Suppressor macrophage treated with lipopolysaccharide for 1 hour (primary cell): ENCODE measurements at regions not wholly inside any gene's neighbourhood (a gene's known extent, or its start where the extent isn't known, plus 50 kb on each side); places are given as distances from the start of the nearest gene placed in this dataset.
"Not testable (repeated sequence)": the region's sequence is repeated elsewhere in the genome, so short reads cannot be mapped to it uniquely, and the experiment has no call there.

Experiments
- DNase-seq, 3 donors: peaks; one replicate each; pipeline ENCODE4 v3.0.0-alpha.2; 2020 to 2022

DNA sequence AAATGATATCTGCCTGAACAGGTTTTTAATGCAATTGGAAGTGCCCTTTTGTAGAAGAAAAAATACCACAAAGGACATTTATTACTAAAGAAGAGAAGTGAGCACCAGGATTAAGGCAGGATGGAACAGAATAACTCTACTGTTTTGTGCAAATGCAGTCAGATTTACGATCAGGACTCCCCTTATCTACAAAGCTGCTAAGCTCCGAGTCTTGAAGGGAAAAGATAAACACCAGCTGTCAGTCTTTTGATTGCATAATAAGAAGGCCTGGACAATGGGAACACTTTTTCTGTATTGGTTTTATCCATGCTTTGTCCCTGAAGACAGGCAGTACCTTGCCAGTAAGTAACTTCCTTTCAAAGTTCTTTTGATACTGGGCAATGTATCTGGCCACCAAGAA lies 797.9 kb upstream of the SLC35B3 start:
- DNase-seq: no peak

GRCh38 chr6:9225441-9225871 lies 790.1 kb upstream of the SLC35B3 start:
- DNase-seq: no peak

DNA sequence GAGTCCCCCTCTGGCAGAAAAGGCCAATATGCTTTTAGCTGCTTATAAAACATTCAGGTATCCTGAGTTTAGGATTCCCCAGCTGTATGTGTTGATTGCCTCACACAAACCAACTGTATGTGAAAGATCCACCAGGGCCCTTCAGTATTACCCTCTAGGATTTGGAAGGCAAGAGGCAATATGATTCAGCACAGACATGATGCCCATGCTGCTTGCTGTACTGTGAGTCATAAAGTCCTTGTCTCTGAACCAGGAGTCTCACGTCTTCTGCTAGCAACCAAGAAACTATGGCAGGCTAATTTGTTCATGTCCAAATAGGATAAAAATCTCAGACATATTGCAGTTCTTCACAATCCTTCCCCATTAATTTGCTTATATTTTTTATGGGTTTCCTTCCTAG lies 789.2 kb upstream of the SLC35B3 start:
- no peak for DNase-seq

DNA sequence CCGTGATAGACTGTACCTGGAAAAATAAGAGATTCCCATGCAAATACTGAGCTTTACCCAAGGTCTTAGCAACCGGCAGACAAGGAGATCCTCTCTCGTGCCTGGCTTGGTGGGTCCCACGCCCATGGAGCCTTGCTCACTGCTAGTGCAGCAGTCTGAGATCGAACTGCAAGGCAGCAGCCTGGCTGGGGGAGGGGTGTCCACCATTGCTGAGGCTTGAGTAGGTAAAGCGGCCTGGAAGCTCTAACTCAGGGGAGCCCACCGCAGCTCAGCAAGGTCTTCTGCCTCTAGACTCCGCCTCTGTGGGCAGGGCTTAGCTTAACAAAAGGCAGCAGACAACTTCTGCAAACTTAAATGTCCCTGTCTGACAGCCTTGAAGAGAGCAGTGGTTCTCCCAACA lies 778.4 kb upstream of the SLC35B3 start:
- not testable (repeated sequence) for DNase-seq

- no peak for DNase-seq
Observed at GRCh38 chr6:9208966-9209365, 773.6 kb upstream of the SLC35B3 start.

DNA sequence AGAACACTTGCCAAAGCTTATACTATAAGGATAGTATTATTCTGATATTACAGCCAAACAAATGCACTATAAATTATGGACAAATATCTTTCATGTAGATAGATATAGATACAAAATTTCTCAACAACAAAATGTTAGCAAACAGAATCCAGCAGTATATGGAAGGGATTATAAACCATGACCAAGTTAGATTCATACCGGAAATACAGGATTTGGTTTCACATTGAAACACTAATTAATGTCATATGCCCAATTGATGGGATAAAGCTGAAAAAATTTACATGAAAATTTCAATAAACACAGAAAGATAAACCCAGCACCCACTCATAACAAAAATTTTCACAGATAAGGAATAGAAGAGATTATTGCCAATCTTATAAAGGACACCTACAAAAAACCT lies 770.3 kb upstream of the SLC35B3 start:
- no peak for DNase-seq

DNA sequence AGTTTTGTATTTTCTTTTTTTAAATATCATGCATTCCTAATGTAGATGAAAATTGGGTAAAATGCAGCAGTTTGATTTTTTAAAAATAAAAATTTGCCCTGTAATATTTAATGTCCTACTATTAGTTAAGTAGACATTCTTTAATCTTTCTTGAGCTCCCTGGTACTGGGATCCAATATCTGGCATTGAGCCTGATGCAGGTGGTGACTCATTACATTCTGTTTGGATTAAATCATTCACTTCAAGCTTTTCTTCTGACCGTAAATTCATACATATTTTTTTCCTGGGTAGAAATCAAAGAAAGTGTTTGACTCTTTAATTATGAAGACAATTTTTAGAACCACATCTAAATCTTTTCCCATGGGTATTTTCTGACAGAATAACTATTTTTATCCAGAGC lies 768.8 kb upstream of the SLC35B3 start:
- no peak for DNase-seq

GRCh38 chr6:9200712-9201111 lies 765.4 kb upstream of the SLC35B3 start:
- no peak for DNase-seq

GRCh38 chr6:9197726-9198125 lies 762.4 kb upstream of the SLC35B3 start:
- no peak for DNase-seq

- no peak for DNase-seq
Observed at GRCh38 chr6:9195322-9195721, 760.0 kb upstream of the SLC35B3 start.

DNA sequence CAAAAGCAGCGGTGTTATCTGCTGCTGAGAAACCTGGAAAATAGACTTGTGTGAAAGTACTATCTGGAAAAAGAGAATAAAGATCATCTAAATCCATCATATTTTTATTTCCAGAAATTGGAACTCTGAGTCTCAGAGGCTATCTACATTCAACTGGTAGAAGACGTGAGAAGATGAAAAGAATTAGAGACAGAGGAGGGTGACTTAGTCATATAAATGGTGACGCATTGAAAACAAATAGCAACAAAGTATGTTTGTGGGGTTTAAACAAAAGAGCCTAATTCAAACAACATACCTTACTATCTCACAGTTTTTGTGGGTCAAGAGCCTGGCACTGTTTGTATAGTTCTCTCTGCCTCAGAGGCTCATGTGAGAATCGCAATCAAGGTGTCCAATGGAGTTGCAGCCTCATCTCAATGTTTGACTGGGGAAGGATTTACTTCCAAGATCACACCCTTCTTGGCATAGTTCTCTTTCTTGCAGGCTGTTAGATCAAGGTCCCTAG lies 757.1 kb upstream of the SLC35B3 start:
- no peak for DNase-seq

DNA sequence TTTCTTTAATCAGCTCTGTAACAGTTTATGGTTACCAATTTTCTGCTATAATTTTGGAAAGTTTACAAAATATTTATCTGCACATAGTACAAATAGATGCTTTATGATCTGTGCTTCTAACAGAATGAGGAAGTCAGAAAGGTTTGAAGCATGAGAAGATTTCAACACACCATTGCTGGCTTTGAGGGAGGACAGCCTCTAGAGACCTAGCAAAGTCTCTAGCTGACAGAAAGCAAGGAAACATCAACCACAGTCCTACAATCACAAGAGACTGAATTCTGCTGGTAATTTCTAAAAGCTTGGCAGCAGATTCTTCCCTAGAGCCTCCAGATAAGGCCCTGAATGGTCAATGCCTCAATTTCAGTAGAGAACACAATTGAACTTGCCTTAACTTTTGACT lies 750.8 kb upstream of the SLC35B3 start:
- no peak for DNase-seq

DNA sequence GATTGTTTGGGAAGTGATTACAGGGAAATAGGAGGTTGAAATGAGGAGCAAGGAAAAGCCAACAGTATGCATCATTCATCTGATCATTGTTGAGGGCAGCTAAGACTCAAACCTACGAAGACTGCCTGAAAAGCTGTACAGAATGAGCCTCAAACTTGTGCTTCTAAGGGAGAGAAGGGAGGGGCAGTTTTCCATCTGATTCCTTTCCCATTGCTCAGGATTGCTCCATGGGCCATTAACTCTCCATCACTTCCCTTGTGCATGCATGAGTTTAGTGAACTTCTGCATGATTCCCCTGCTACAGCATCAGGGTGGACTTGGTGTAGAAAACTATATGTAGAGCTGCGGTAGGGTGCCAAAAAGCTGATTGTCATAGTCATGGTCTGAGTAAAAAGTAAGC lies 742.7 kb upstream of the SLC35B3 start:
- no peak for DNase-seq

- DNase-seq: no peak
Observed at GRCh38 chr6:9173229-9173628, 737.9 kb upstream of the SLC35B3 start.

GRCh38 chr6:9172096-9172495 lies 736.8 kb upstream of the SLC35B3 start:
- DNase-seq: no peak

DNA sequence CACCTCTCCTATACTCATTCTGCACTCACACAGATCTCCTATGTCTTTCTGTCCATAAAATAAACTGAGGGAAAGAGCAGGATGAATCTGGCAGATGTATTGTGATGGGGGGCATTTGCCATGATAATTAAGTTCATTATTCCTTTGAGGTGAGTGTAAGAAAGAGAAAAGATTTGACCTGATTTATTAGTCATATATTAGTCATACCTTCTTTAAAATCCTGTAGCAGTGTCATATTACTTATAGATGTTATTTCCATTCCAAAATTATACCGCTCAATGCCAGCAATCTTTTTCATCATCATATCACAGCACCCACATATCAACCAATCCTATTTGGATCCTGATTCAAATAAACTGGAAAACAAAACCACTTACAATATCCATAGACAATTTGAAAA lies 733.3 kb upstream of the SLC35B3 start:
- DNase-seq: no peak

DNA sequence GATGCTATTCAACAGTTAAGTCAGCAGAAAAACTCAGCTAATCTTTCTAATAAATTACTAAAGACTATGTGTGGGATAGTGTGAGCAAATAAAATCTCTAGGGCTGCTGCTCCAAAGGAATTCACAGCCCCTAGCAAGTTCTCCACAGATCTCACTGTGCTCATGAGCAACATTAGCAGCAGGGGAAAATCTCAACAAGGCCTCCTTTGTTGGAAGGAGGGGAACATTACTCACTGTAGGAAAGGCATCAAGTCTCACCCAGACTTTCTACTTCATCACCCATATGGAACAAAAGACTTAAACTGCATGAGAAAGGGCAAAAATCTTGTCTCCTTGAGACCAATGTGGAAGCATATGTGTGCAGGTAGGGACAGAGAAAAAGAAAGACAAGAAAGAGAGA lies 726.4 kb upstream of the SLC35B3 start:
- DNase-seq: no peak

DNA sequence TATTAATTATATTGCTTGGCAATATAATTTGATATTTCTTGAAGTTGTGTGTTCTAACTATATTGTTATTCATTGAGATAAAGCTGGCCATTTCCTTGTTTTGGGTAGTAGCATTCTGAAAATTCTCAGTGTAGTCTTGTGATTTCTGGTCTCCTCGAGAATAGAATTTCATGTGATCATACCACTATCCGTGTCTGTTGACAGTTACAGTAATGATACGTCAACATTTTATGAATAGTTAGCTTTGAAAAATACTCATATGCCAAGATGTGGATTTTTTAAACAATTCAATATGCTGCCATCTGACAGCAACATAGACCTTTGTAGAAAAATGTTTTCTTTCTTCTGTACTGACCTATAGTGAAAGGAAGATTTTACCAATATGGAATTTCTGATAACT lies 723.7 kb upstream of the SLC35B3 start:
- DNase-seq: no peak

DNA sequence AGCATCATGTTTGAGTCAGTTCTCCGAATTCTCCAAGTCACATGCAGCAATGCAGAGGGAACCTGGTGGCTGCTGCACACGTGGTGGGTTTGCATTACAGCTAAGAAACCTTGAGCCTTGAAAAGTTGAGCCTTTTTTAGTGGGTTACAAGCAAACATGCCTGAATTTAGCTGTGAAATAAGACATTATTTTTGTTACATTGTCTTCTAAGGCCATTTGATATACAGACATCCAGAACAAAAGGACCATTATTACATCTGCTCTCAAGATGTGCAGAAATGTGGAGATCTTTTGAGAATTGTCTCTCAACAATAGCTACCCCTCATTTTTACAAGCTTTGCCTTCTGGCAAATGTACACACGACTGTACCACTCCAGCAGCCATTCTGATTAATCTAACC lies 720.5 kb upstream of the SLC35B3 start:
- no peak for DNase-seq

DNA sequence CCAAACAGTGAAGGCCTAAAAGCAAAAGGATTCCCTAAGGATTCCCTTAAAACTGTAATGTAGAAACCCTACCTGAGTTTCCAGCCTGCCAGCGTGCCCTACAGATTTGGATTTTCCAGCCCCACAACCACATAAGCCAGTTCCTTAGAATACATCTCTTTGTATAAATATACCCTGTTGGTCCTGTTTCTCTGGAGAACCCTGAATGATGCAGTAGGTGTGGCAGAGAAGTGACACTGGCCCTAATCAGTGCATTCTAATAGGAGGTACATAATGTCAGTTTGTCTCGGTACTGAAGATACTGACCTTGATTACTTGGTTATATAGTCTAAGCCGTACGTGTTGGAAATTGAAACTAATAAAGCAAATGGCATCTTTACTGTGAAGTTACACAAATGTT lies 707.8 kb upstream of the SLC35B3 start:
- DNase-seq: no peak

DNA sequence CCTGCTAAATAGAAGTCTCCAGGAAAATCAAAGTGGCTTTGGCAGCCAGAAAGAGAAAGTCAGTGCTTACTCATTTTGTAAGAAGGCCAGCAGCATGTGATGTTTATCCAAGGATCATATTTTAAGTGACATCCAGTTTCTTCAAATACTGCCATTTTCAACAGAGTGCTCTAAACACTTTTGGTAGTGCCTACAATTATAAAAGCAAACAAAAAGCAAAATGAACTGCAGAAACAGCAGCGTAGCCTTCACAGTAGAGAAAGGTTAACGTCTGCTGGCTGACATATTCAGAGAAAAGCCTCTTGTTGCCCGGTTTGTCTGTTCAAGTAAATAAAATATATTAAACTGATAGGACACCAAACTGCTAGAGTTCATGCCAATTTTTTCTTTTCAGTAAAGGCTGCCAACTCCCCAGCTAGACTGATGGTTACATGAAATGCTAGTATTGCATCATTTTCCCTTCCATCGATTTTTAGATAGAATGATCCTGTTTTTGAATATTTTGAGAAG lies 705.7 kb upstream of the SLC35B3 start:
- no peak for DNase-seq

- no peak for DNase-seq
Observed at GRCh38 chr6:9140172-9140571, 704.8 kb upstream of the SLC35B3 start.

DNA sequence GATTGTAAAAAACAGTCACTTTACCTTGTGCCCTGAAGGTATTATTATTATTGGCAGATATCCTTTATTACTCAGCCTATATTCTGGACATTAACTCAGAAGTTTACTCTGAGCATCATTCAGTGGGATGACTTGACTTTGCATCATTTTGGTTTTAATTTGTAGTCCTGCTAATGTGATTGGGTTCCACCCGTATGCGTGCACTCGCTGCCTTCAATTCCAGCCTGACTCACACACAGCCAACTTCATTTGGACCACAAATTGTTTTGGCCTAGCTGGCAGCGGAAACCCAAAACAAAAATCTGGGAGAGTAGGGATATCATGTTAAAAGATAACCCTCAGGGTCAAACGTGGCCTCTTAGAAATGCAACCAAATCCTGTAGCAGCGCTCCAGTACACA lies 704.4 kb upstream of the SLC35B3 start:
- DNase-seq: no peak

- DNase-seq: no peak
Observed at GRCh38 chr6:9138936-9139335, 703.6 kb upstream of the SLC35B3 start.

DNA sequence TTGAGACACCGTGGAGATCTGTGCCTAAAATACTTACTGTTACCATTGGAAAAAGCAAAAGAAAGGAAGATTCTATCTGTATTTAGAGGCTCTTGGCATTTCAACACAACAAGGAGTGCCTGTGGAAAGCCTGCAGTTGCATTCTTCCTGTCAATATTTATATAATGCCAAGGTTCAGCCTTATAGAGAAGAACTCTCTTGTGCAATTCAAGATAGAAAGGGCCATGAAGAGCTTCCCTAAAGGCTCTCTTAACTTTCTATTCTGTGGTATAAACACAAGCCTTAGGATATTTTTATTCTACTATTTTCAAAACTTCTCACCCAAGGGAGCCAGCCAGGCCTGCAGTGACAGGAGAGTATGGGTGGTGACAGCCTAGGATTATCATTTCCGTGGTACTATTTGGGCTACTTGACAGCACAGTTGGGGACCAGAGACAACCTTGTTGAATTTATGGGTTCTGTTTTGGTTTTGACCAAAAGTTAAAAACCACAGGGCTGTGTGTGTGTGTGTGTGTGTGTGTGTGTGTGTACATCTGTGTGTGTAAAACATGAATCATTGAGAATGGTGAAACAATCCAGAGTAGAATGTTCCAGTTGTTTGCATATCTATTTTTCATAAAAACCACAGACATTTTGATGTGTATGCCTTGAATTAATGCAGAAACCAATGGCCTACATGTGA lies 700.9 kb upstream of the SLC35B3 start:
- DNase-seq: no peak
